ENCODE measurements at regions not wholly inside any gene's neighbourhood (a gene's known extent, or its start where the extent isn't known, plus 50 kb on each side); places are given as distances from the start of the nearest gene placed in this dataset.

- ATAC-seq = no peak
- H3K27ac ChIP-seq = no peak overlapping the region
- FAIRE-seq = no peak
- no peaks in the 10 kb centered on the region for H3K9me3 ChIP-seq
- TF ChIP-seq, protein P1, sequence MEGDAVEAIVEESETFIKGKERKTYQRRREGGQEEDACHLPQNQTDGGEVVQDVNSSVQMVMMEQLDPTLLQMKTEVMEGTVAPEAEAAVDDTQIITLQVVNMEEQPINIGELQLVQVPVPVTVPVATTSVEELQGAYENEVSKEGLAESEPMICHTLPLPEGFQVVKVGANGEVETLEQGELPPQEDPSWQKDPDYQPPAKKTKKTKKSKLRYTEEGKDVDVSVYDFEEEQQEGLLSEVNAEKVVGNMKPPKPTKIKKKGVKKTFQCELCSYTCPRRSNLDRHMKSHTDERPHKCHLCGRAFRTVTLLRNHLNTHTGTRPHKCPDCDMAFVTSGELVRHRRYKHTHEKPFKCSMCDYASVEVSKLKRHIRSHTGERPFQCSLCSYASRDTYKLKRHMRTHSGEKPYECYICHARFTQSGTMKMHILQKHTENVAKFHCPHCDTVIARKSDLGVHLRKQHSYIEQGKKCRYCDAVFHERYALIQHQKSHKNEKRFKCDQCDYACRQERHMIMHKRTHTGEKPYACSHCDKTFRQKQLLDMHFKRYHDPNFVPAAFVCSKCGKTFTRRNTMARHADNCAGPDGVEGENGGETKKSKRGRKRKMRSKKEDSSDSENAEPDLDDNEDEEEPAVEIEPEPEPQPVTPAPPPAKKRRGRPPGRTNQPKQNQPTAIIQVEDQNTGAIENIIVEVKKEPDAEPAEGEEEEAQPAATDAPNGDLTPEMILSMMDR (IDR thresholded peaks at IDR 0.05) = no peak
- H3K4me3 ChIP-seq = no peak overlapping the region
- no peaks in the 10 kb centered on the region for H3K36me3 ChIP-seq
- no peak for DNase-seq
- H3K4me1 ChIP-seq = no peaks in the 10 kb centered on the region
- no peaks in the 10 kb centered on the region for H3K27me3 ChIP-seq
- intact Hi-C loops (cut with DNase I) = no loop called here
- 90 to 95% methylated on average over 1 of the region's 1 CpG for WGBS, 2 donors
These were observed 106.9 kb upstream of the SERP2 start for GRCh38 chr13:44266772-44267171.

DNA sequence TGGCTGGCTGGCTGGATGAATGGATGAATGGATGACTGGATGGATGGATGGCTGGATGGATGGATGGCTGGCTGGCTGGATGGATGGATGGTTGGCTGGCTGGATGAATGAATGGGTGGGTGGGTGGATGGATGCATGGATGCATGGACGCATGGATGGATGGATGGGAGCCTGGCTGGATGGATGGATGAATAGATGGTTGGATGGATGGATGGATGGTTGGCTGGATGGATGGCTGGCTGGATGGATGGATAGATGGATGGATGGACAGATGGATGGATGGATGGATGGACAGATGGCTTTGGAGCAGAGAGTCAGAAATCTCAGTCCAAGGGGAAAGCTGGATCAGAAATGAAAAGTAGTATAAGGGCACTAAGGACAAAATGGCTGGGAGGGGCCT lies 106.4 kb upstream of the SERP2 start:
- 83 to 100% methylated on average over 1 of the region's 1 CpG for WGBS, 2 donors
- FAIRE-seq = no peak
- Histone ChIP-seq H3K4me1 (no peaks in the 10 kb centered on the region), H3K27me3 (no peaks in the 10 kb centered on the region), H3K9me3 (no peaks in the 10 kb centered on the region), H3K36me3 (no peaks in the 10 kb centered on the region), H3K4me3 (no peak overlapping the region), H3K27ac (no peak overlapping the region)
- intact Hi-C loops (cut with DNase I) = no loop called here
- no peak for ATAC-seq
- no peak for DNase-seq
- TF ChIP-seq, protein P1 (IDR thresholded peaks at IDR 0.05) = no peak

GRCh38 chr13:44267980-44268379 lies 105.6 kb upstream of the SERP2 start:
- intact Hi-C loops (cut with DNase I) = no loop called here
- TF ChIP-seq, protein P1 (IDR thresholded peaks at IDR 0.05) = no peak
- Histone ChIP-seq H3K9me3 (no peaks in the 10 kb centered on the region), H3K27ac (no peak overlapping the region), H3K36me3 (no peaks in the 10 kb centered on the region), H3K4me1 (no peaks in the 10 kb centered on the region), H3K27me3 (no peaks in the 10 kb centered on the region), H3K4me3 (no peak overlapping the region)
- DNase-seq (no peak), ATAC-seq (peak in 2 of 4 donors; percentile 21 to 42), FAIRE-seq (no peak)
- 84 to 91% methylated on average over 4 of the region's 4 CpGs for WGBS, 2 donors

- Histone ChIP-seq H3K27me3 (no peaks in the 10 kb centered on the region), H3K4me3 (no peak overlapping the region), H3K36me3 (no peaks in the 10 kb centered on the region), H3K9me3 (no peaks in the 10 kb centered on the region), H3K4me1 (no peaks in the 10 kb centered on the region), H3K27ac (no peak overlapping the region)
- no peak for FAIRE-seq
- TF ChIP-seq, protein P1 (IDR thresholded peaks at IDR 0.05) = no peak
- DNase-seq = no peak
- no peak for ATAC-seq
- intact Hi-C loops (cut with DNase I) = no loop called here
These were observed 104.6 kb upstream of the SERP2 start for GRCh38 chr13:44268980-44269379.

- DNase-seq = no peak
- H3K27ac ChIP-seq = no peak overlapping the region
- H3K4me3 ChIP-seq = no peak overlapping the region
- no peaks in the 10 kb centered on the region for H3K9me3 ChIP-seq
- no peak for FAIRE-seq
- TF ChIP-seq, protein P1 (IDR thresholded peaks at IDR 0.05) = no peak
- H3K36me3 ChIP-seq = no peaks in the 10 kb centered on the region
- H3K4me1 ChIP-seq = no peaks in the 10 kb centered on the region
- ATAC-seq = no peak
- WGBS, 2 donors = 84 to 85% methylated on average over 3 of the region's 3 CpGs
- intact Hi-C loops (cut with DNase I) = no loop called here
- H3K27me3 ChIP-seq = no peaks in the 10 kb centered on the region
These were observed 103.5 kb upstream of the SERP2 start for GRCh38 chr13:44270150-44270549.
